ENCODE measurements at regions not wholly inside any gene's neighbourhood (a gene's known extent, or its start where the extent isn't known, plus 50 kb on each side); places are given as distances from the start of the nearest gene placed in this dataset.
"Not testable (repeated sequence)": the region's sequence is repeated elsewhere in the genome, so short reads cannot be mapped to it uniquely, and the experiment has no call there.

GRCh38 chr4:189843413-189844009, 97.2 kb upstream of the FRG1 start:
- Histone ChIP-seq H3K9me3 (ENCODE audit: insufficient read depth, low read length) (no peaks in the 10 kb centered on the region), H3K4me3 (ENCODE audit: low read length) (no peak overlapping the region), H3K9ac (ENCODE audit: low read length) (no peak overlapping the region), H3K27me3 (ENCODE audit: low read depth, low read length) (no peaks in the 10 kb centered on the region), H4K20me1 (ENCODE audit: insufficient read depth, low read length) (no peaks in the 10 kb centered on the region), H3K4me1 (ENCODE audit: low read length) (no peaks in the 10 kb centered on the region), H3K27ac (ENCODE audit: low read length) (no peak overlapping the region), H3K4me2 (ENCODE audit: low read length) (no peak overlapping the region), H2AFZ (ENCODE audit: low read depth, low read length) (no peak overlapping the region), H3K79me2 (ENCODE audit: low read length) (no peaks in the 10 kb centered on the region), H3K36me3 (replicated peaks; ENCODE audit: low read depth, low read length) (no peaks in the 10 kb centered on the region)
- no peak for TF ChIP-seq CTCF (IDR thresholded peaks at IDR 0.05; ENCODE audit: low read depth, low read length)
- TF ChIP-seq EZH2phosphoT487 (IDR thresholded peaks at IDR 0.05; ENCODE audit: low read depth): no peak

GRCh38 chr4:189845145-189845846, 95.4 kb upstream of the FRG1 start:
- TF ChIP-seq CTCF (IDR thresholded peaks at IDR 0.05; ENCODE audit: low read depth, low read length) (no peak), EZH2phosphoT487 (IDR thresholded peaks at IDR 0.05; ENCODE audit: low read depth) (no peak)
- H2AFZ ChIP-seq (ENCODE audit: low read depth, low read length): no peak overlapping the region

GRCh38 chr4:189846094-189846493, 94.6 kb upstream of the FRG1 start:
- H3K9ac ChIP-seq (ENCODE audit: low read length); H3K27ac ChIP-seq (ENCODE audit: low read length); H3K36me3 ChIP-seq (replicated peaks; ENCODE audit: low read depth, low read length); H3K4me3 ChIP-seq (ENCODE audit: low read length); H4K20me1 ChIP-seq (ENCODE audit: insufficient read depth, low read length); H3K4me1 ChIP-seq (ENCODE audit: low read length); H3K27me3 ChIP-seq (ENCODE audit: low read depth, low read length); H3K4me2 ChIP-seq (ENCODE audit: low read length); H3K79me2 ChIP-seq (ENCODE audit: low read length); H3K9me3 ChIP-seq (ENCODE audit: insufficient read depth, low read length); H2AFZ ChIP-seq (ENCODE audit: low read depth, low read length): not testable (repeated sequence)

More at GRCh38 chr4:189845145-189845846, 95.4 kb upstream of the FRG1 start:
- Histone ChIP-seq H3K9ac (ENCODE audit: low read length) (no peak overlapping the region), H3K36me3 (replicated peaks; ENCODE audit: low read depth, low read length) (no peaks in the 10 kb centered on the region), H3K27me3 (ENCODE audit: low read depth, low read length) (no peaks in the 10 kb centered on the region), H3K4me2 (ENCODE audit: low read length) (no peak overlapping the region), H3K79me2 (ENCODE audit: low read length) (no peaks in the 10 kb centered on the region), H3K27ac (ENCODE audit: low read length) (no peak overlapping the region), H3K4me1 (ENCODE audit: low read length) (no peaks in the 10 kb centered on the region), H3K4me3 (ENCODE audit: low read length) (no peak overlapping the region), H4K20me1 (ENCODE audit: insufficient read depth, low read length) (no peaks in the 10 kb centered on the region), H3K9me3 (ENCODE audit: insufficient read depth, low read length) (no peaks in the 10 kb centered on the region)

- H3K36me3 ChIP-seq (replicated peaks; ENCODE audit: low read depth, low read length); H3K27ac ChIP-seq (ENCODE audit: low read length); H3K27me3 ChIP-seq (ENCODE audit: low read depth, low read length); H3K79me2 ChIP-seq (ENCODE audit: low read length); H3K9me3 ChIP-seq (ENCODE audit: insufficient read depth, low read length); H2AFZ ChIP-seq (ENCODE audit: low read depth, low read length); H3K4me1 ChIP-seq (ENCODE audit: low read length); H4K20me1 ChIP-seq (ENCODE audit: insufficient read depth, low read length); H3K9ac ChIP-seq (ENCODE audit: low read length); H3K4me3 ChIP-seq (ENCODE audit: low read length); H3K4me2 ChIP-seq (ENCODE audit: low read length): not testable (repeated sequence)
These were observed 94.1 kb upstream of the FRG1 start for GRCh38 chr4:189846608-189847007.

- H3K27me3 ChIP-seq (ENCODE audit: low read depth, low read length); H2AFZ ChIP-seq (ENCODE audit: low read depth, low read length); H3K9me3 ChIP-seq (ENCODE audit: insufficient read depth, low read length); H3K4me1 ChIP-seq (ENCODE audit: low read length); H3K36me3 ChIP-seq (replicated peaks; ENCODE audit: low read depth, low read length); H3K9ac ChIP-seq (ENCODE audit: low read length); H3K4me2 ChIP-seq (ENCODE audit: low read length); H3K79me2 ChIP-seq (ENCODE audit: low read length); H3K27ac ChIP-seq (ENCODE audit: low read length); H3K4me3 ChIP-seq (ENCODE audit: low read length); H4K20me1 ChIP-seq (ENCODE audit: insufficient read depth, low read length): not testable (repeated sequence)
These were observed 92.0 kb upstream of the FRG1 start for GRCh38 chr4:189848672-189849071.
